SK-N-SH (cell line): ENCODE measurements at regions not wholly inside any gene's neighbourhood (a gene's known extent, or its start where the extent isn't known, plus 50 kb on each side); places are given as distances from the start of the nearest gene placed in this dataset.
"Not testable (repeated sequence)": the region's sequence is repeated elsewhere in the genome, so short reads cannot be mapped to it uniquely, and the experiment has no call there.

ENCODE experiments used
- EZH2phosphoT487 ChIP-seq: fragments of 200-600 bp; sonication (generic); IDR thresholded peaks from 2 replicates; pipeline ENCODE4 v1.6.1; 2017; ENCODE audit warnings: low read depth, mixed run types, mild to moderate bottlenecking, antibody characterized with exemption, moderate library complexity, borderline replicate concordance
- JUND ChIP-seq: IDR thresholded peaks from 2 replicates; pipeline ENCODE4 v1.4.0; 2012
- RFX5 ChIP-seq: IDR thresholded peaks from 2 replicates; pipeline ENCODE4 v1.6.1; 2012; ENCODE audit warnings: mild to moderate bottlenecking, improper control_type of control experiment, low read length
- YY1 ChIP-seq: IDR thresholded peaks from 2 replicates; pipeline ENCODE4 v1.4.0; 2012; ENCODE audit warnings: low read depth, mild to moderate bottlenecking
- TF ChIP-seq, protein P1 (sequence below): IDR thresholded peaks from 2 replicates; pipeline ENCODE4 v1.6.1; 2012; ENCODE audit warnings: mild to moderate bottlenecking, low read depth, low read length, moderate library complexity
- TF ChIP-seq, protein P2 (sequence below): fragments of 200-600 bp; sonication (generic); IDR thresholded peaks from 2 replicates; pipeline ENCODE4 v1.6.1; 2017; ENCODE audit warnings: antibody characterized with exemption, mild to moderate bottlenecking, moderate library complexity

DNA sequence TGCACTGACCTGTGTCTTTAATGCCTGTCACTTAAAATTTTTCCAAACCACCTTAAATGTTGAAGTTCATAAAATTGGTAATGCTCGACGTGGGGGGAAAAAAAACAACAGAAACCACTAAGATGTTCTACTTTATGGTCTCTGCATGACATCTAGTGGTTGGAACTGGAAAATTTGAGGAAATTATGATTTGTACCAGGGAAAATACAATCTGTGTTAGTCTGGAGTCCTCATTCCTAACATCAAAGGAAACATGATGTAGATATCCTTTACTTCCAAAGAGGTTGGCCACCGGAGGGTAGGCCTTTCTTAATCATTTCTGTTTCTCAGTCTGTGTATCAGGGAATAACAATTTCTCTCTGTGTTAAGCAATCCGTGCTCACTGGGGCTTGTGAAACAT is 941.0 kb downstream of the LTN1 start:
- TF ChIP-seq YY1, JUND, EZH2phosphoT487, RFX5: not testable (repeated sequence)
- TF ChIP-seq, protein P1, sequence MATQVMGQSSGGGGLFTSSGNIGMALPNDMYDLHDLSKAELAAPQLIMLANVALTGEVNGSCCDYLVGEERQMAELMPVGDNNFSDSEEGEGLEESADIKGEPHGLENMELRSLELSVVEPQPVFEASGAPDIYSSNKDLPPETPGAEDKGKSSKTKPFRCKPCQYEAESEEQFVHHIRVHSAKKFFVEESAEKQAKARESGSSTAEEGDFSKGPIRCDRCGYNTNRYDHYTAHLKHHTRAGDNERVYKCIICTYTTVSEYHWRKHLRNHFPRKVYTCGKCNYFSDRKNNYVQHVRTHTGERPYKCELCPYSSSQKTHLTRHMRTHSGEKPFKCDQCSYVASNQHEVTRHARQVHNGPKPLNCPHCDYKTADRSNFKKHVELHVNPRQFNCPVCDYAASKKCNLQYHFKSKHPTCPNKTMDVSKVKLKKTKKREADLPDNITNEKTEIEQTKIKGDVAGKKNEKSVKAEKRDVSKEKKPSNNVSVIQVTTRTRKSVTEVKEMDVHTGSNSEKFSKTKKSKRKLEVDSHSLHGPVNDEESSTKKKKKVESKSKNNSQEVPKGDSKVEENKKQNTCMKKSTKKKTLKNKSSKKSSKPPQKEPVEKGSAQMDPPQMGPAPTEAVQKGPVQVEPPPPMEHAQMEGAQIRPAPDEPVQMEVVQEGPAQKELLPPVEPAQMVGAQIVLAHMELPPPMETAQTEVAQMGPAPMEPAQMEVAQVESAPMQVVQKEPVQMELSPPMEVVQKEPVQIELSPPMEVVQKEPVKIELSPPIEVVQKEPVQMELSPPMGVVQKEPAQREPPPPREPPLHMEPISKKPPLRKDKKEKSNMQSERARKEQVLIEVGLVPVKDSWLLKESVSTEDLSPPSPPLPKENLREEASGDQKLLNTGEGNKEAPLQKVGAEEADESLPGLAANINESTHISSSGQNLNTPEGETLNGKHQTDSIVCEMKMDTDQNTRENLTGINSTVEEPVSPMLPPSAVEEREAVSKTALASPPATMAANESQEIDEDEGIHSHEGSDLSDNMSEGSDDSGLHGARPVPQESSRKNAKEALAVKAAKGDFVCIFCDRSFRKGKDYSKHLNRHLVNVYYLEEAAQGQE = not testable (repeated sequence)
- TF ChIP-seq, protein P2, sequence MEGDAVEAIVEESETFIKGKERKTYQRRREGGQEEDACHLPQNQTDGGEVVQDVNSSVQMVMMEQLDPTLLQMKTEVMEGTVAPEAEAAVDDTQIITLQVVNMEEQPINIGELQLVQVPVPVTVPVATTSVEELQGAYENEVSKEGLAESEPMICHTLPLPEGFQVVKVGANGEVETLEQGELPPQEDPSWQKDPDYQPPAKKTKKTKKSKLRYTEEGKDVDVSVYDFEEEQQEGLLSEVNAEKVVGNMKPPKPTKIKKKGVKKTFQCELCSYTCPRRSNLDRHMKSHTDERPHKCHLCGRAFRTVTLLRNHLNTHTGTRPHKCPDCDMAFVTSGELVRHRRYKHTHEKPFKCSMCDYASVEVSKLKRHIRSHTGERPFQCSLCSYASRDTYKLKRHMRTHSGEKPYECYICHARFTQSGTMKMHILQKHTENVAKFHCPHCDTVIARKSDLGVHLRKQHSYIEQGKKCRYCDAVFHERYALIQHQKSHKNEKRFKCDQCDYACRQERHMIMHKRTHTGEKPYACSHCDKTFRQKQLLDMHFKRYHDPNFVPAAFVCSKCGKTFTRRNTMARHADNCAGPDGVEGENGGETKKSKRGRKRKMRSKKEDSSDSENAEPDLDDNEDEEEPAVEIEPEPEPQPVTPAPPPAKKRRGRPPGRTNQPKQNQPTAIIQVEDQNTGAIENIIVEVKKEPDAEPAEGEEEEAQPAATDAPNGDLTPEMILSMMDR = peak; percentile 69
